Fibroblast of skin of left biceps (primary cell): ENCODE measurements at regions not wholly inside any gene's neighbourhood (a gene's known extent, or its start where the extent isn't known, plus 50 kb on each side); places are given as distances from the start of the nearest gene placed in this dataset.

Source experiments
- DNase-seq, 2 experiments: peaks; one replicate each; pipeline ENCODE4 v3.0.0-alpha.2; 2013; ENCODE audit warnings: low read depth in 2 of 2

- DNase-seq, result no peak
These were observed 246.4 kb upstream of the ADAMTS5 start for GRCh38 chr21:27213303-27213702.

- DNase-seq, result no peak
These were observed 245.6 kb upstream of the ADAMTS5 start for GRCh38 chr21:27212441-27212840.

GRCh38 chr21:27209546-27209945 lies 242.7 kb upstream of the ADAMTS5 start:
- DNase-seq, result no peak

DNA sequence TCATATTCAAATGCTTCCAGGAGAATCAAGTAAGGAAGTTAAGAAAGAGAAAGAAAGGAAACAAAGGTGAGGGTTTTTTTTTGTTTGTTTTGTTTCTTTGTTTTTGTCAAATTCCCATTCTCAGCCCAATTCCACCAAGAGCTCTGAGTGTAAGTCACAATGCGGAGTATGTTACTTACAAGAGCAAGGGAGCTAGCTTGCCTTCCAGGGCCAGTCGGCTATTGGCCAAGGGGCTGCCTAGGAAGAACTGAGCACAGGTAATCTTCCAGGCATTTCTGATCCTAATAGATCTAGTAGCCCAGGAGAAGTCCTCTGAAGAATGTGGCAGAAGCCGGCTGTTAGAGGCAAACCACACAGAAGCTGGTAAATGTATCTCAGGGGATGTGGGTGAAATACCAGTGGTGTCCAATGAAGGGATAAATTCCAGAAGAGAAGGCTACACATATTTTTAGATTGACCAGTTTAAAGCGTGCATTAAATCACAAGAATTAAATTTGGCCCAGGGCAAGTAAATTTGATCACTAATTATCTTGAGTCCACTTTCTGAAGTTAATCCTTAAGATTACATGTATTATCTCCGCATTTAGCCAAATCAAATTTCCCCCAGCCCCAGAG lies 239.6 kb upstream of the ADAMTS5 start:
- DNase-seq, result no peak

- DNase-seq, result peak in 1 of 2 experiments; percentile 25
These were observed 235.4 kb upstream of the ADAMTS5 start for GRCh38 chr21:27202301-27202700.

DNA sequence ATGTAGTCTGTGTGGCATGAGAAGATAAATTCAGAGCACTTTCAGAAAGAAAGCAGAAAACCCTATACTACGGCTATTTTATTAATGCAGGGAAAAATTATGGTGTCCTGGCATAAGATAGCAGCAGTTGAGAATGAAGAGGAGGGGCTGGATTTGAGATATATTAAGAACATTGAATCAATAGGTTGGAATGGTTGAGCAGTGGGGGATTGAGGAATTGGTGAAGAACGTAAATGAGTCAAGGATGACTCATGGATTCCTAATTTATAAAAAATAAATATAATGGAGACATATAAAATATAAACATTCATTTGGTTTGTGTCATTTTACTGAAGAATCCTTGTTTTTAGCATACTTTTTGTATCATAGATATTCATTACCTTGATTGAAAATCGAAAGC lies 234.3 kb upstream of the ADAMTS5 start:
- DNase-seq, result peak; percentile 47 to 49

DNA sequence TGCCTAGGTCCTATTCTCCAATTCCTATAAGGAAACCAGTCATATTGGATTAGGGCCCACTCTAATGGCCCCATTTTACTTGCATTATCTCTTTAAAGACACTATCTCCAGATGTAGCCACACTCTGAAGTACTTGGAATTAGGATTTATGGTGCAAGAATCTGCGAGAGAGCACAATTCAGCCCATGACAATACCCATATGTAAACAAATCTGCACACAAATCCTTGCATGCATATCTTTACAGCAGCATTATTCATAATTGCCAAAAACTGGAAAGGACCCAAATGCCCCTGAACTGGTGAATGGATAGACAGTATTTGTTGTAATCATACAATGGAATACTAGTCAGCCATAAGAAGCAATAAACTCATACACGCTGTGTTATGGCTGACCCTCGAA lies 229.8 kb upstream of the ADAMTS5 start:
- DNase-seq, result no peak

DNA sequence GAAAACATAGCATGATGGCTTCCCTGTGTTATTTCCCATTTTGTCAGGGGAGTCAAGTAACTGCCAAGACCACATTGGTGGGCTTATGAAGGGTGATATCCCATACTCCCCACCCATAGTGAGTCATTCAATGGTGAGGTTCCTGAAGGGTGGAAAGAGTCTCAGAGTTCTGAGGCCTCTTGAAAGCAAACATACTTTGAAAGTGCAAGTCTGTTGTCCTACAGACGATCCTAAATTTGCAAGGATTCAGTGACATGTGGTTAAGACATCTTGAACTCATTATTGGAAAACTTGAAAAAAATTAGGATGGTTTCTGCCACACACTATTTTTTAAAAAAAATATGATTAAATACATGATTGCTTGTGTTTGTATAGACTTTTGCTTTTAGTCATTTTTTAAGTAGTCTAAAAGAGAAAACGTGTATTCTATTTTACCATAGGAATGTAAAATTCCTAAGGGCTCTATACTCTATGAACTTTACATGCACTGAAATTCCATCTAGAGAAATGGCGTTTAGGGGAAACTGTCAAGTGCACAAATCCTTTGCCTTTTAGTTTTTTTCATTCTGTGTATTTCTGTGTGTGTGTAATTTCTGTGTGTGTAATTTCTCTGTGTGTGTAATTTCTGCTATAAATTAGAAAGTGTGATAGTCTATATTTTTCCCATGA lies 225.5 kb upstream of the ADAMTS5 start:
- DNase-seq, result peak; percentile 80 to 83

DNA sequence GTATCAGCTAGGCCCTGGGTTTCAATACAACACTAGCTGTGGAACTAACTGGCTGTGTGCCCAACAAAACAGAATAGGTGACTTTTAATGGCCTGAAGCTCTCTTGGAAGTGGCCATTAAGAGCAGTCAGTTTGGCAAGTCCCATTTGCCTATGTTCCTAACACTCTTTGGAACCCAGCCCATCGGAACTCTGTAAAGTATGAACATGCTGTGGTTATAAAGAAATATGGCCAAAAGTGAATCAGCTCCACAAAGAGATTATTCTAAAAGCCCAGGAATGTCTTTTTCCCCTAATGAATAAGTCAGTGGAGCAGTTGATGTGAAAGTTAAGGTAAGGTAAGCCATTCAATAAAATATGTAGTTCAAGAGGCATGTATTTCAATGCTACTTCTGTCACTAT lies 223.7 kb upstream of the ADAMTS5 start:
- peak; percentile 56 to 65 for DNase-seq

DNA sequence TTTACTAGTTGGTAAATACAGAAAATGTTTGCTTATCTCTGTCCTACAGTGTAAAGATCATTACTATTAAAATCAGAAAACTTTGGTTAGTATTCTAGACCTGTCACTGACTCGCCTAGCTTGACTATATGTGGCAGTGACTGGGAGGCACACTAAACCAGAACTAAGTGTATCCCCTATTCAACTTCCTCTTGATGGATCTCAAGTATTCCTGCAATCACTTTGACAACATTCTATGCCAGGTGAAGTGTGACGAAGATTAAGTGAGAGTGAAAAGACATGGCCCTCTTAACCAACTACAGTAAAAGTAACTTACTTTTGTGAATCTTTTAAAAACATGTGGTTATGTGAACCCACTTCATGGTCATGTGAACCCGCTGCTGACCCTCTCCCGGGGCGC lies 223.0 kb upstream of the ADAMTS5 start:
- no peak for DNase-seq

DNA sequence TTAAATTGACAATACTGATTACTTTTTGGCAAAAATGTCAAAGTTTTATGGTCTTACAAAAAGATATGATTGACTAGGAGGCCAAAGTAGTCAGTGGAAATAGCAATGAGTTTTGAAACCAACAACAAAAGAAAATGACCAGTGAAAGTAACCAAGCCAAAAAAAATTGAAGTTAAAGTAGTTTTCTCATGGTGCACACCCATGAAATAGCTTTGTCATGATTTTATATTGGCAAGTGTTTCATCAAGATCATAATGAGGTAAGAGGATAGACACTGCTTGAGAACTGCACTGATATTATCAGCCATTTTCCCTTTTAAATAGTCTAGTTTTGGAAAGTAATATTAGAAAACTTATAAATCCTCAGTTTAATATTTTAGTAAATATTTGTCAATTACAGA lies 206.2 kb upstream of the ADAMTS5 start:
- no peak for DNase-seq

GRCh38 chr21:27171707-27172106 lies 204.8 kb upstream of the ADAMTS5 start:
- no peak for DNase-seq

GRCh38 chr21:27168084-27168483 lies 201.2 kb upstream of the ADAMTS5 start:
- no peak for DNase-seq

GRCh38 chr21:27164208-27165177 lies 197.6 kb upstream of the ADAMTS5 start:
- no peak for DNase-seq

GRCh38 chr21:27158967-27159366 lies 192.1 kb upstream of the ADAMTS5 start:
- no peak for DNase-seq

DNA sequence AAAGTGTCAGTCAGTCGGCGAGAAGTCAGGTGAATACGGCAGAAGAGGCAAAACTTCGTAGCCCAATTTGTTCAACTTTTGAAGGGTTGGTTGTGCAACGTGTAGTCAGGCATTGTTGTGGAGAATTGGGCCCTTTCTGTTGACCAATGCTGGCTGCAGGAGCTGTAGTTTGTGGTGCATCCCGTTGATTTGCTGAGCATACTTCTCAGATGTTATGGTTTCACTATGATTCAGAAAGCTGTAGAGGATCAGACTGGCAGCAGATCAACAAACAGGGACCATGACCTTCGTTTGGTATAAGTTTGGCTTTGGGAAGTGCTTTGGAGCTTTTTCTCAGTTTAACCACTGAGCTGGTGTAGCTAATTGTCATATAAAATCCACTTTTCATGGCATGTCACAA lies 190.2 kb upstream of the ADAMTS5 start:
- no peak for DNase-seq

- no peak for DNase-seq
These were observed 189.8 kb upstream of the ADAMTS5 start for GRCh38 chr21:27156666-27157065.

DNA sequence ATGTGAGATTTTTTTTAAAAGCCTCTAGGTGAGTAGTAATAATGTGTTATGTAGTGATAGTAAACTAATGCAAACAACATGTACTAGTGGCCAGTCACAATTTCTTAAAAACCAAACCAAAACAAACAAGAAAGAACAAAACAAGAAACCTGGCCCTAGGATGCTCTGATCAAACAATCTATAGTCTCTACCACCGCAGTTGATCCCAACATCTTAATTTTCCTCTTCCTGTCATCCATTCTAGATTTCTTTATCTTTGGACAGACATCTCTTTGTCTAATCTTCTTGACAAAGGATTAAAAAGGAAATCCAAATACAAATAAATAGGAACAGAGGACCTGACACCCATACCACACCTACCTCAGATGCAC lies 188.2 kb upstream of the ADAMTS5 start:
- no peak for DNase-seq

DNA sequence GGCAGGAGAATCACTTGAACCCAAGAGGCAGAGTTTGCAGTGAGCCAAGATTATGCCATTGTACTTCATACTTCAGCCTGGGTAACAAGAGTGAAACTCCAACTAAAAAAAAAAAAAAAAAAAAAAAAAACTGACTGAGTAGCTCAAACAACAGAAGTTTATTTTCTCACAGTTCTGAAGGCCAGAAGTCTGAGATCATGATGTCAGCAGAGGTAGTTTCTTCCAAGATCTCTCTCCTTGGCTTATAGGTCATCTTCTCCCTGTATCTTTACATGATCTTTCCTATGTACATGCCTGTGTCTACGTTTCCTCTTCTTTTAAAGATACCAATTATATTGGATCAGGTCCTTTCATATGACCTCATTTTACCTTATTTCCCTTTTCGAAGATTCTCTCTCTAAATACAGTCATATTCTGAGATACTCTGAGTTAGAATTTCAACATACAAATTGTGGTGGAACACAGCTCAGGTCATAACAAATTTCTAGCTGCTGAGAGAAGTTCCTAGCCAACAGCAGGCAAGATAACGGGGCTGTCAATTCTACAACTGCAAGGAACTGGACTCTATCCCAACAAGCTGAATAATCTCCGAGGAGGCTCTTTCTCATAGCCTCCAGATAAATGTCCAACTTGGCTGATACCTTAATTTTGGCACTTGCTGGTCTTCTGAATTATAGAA lies 187.7 kb upstream of the ADAMTS5 start:
- DNase-seq, result no peak

GRCh38 chr21:27152996-27153395 lies 186.1 kb upstream of the ADAMTS5 start:
- no peak for DNase-seq

DNA sequence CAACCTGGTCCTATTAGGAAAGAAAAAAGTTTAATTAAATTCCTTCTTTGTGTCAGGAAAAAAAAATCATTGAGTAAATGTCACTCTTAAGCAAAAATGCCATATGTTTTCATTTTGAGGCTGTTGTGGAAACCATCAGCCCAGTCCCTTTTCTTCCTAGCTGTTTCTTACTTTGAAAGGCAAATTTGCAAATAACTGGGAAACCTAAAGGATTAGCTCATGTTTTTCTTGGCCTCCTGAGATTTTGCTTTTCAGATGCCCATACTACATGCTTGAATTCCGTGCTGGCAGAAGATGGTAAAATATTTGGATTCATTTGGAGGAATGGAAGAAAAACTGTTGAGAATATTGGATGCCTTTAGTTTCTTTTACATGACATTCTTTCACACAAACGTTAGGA lies 182.1 kb upstream of the ADAMTS5 start:
- peak; percentile 41 to 46 for DNase-seq

DNA sequence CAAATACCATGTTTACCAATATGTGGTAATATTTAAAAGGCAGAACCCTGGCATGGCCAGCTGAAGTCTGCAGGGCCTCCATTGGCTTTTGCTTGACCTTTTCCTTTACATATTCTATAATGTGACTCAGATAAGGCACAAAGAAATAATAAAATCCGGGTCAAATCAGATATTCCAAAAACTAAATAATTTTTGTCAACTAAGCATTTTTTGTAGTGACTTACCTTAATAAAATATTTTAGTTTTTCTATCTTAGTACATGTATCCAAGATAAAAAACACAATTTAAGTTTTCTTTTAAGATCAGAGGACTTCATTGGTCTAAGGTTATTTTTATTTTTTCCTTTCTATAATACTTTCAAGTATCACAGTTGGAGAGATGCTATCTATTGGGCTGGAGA lies 179.4 kb upstream of the ADAMTS5 start:
- no peak for DNase-seq
